ENCODE measurements at regions not wholly inside any gene's neighbourhood (a gene's known extent, or its start where the extent isn't known, plus 50 kb on each side); places are given as distances from the start of the nearest gene placed in this dataset.

DNA sequence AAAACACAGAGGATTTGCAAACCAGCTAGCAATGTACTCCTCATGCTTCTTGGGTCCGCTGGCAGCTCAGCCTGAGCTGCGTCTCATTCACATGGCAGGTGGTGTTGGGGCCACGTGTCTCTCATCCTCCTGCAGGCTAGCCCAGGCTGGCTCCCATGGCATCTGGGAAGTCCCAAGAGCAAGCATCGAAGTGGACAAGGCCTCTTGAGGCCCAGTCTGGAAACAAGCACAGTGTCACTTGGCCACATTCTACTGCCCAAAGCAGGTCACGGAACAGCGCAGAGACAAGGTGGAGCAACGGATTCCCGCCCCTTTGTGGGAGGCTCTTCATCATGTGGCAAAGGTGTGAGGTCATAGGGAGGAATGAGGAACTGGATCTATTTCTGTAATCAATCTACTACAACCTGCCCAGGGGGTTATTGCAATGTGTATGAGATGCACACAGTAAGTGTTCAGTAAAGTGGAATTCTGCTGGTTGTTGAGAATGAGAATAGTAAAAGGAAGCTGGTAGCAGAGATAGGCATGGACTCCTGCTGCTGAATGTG, 128.3 kb downstream of the TPRA1 start:
- no peak for TF ChIP-seq CTCF (IDR thresholded peaks at IDR 0.05; ENCODE audit: insufficient read depth, low read depth, low read length)
- no peak for TF ChIP-seq EZH2 (IDR thresholded peaks at IDR 0.05; ENCODE audit: insufficient read depth, low read length)
